Caco-2 (cell line): ENCODE measurements at regions not wholly inside any gene's neighbourhood (a gene's known extent, or its start where the extent isn't known, plus 50 kb on each side); places are given as distances from the start of the nearest gene placed in this dataset.

ENCODE experiments used
- BruUV-seq: library from RNA; stranded (reverse); fragments of 400-500 nt; replicated peaks from 2 replicates; lab custom pipeline; 2021; lab: Mats Ljungman, UMichigan
- CTCF ChIA-PET: fragments of 300-600 bp; sonication (Branson Sonifier 250); formaldehyde crosslinking; loops from one replicate; lab custom pipeline; 2022; ENCODE audit warnings: antibody characterized with exemption; lab: Charles Lee
- POLR2A ChIA-PET: fragments of 300-600 bp; sonication (Branson Sonifier 250); formaldehyde crosslinking; loops from one replicate; lab custom pipeline; 2022; ENCODE audit warnings: antibody characterized with exemption; lab: Charles Lee
- DNase-seq, 2 experiments: peaks; one replicate each; pipeline versions ENCODE4 v3.0.0 to v3.0.0-alpha.2; 2020 to 2022
- H3K27me3 ChIP-seq: replicated peaks from 2 replicates; pipeline ENCODE4 v1.6.0; 2011; ENCODE audit warnings: low read length; ENCODE audit not compliant: control insufficient read depth, insufficient read depth
- H3K36me3 ChIP-seq: 2 replicates; pipeline ENCODE4 v1.5.1; 2011; ENCODE audit warnings: low read length; ENCODE audit not compliant: control insufficient read depth, insufficient read depth
- H3K4me1 ChIP-seq: fragments of 250-450 bp; sonication (Bioruptor Pico); 2 replicates; pipeline ENCODE4 v1.5.1; 2020; ENCODE audit warnings: mild to moderate bottlenecking
- H3K4me3 ChIP-seq: 2 replicates; pipeline ENCODE4 v1.5.1; 2011; ENCODE audit warnings: low read depth, mild to moderate bottlenecking, control low read depth, low read length
- H3K9me3 ChIP-seq: fragments of 250-450 bp; sonication (Bioruptor Pico); 2 replicates; pipeline ENCODE4 v1.5.1; 2020; ENCODE audit warnings: mild to moderate bottlenecking, moderate library complexity
- H3K27ac Mint-ChIP-seq: one replicate; pipeline ENCODE4 v1.8.0; 2022; ENCODE audit warnings: mixed read lengths; ENCODE audit not compliant: unreplicated experiment
- H3K27me3 Mint-ChIP-seq: one replicate; pipeline ENCODE4 v1.8.0; 2022; ENCODE audit warnings: mixed read lengths; ENCODE audit not compliant: insufficient read depth, unreplicated experiment
- H3K36me3 Mint-ChIP-seq: one replicate; pipeline ENCODE4 v1.8.0; 2022; ENCODE audit warnings: mild to moderate bottlenecking, mixed read lengths; ENCODE audit not compliant: insufficient read depth, unreplicated experiment
- H3K4me1 Mint-ChIP-seq: one replicate; pipeline ENCODE4 v1.8.0; 2022; ENCODE audit warnings: low read depth, mixed read lengths; ENCODE audit not compliant: unreplicated experiment
- H3K4me3 Mint-ChIP-seq: one replicate; pipeline ENCODE4 v1.8.0; 2022; ENCODE audit warnings: mild to moderate bottlenecking, moderate library complexity, mixed read lengths; ENCODE audit not compliant: unreplicated experiment
- H3K9me3 Mint-ChIP-seq: one replicate; pipeline ENCODE4 v1.8.0; 2022; ENCODE audit warnings: mixed read lengths; ENCODE audit not compliant: unreplicated experiment
- intact Hi-C: fragments of 100-400 bp; cut with micrococcal nuclease; formaldehyde crosslinking; loops from one replicate; pipeline ENCODE4 v1.10.0; 2022; ENCODE audit not compliant: unreplicated experiment
- TF ChIP-seq, protein P1 (sequence below), 2 experiments: fragments of 200-600 bp in 1 of 2; IDR thresholded peaks; 1 replicate in 1 of 2; 2 replicates in 1 of 2; pipeline versions ENCODE4 v1.5.1 to v1.8.0; 2011 to 2022; ENCODE audit warnings: antibody characterized with exemption in 1 of 2, control low read depth in 1 of 2, inconsistent platforms in 1 of 2, low read depth in 1 of 2, low read length in 1 of 2, mild to moderate bottlenecking in 1 of 2, moderate library complexity in 1 of 2; ENCODE audit not compliant: insufficient read depth in 1 of 2, severe bottlenecking in 1 of 2, unreplicated experiment in 1 of 2

DNA sequence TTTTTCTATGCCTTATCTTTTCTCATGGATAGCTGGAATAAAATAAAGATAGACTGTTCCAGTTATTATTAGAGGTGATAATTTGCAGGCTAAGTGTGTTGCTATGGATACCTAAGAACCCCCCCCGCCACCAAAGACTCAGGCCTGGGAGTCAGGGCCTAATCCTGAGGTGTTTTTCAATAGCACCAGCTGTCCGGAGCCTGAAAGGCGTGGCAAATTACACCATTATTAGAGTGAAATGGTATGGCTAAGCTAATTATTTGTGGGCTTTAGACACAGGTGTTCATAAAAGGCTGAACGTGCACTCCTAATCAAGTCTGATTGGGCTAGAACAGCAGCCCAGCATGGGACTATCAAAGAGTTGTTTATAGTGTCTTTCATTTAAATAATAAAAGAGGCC, 293.2 kb upstream of the DCC start:
- ChIA-PET CTCF (no interaction called here), POLR2A (no interaction called here)
- Mint-ChIP-seq H3K4me1 (no peaks in the 10 kb centered on the region), H3K9me3 (no peaks in the 10 kb centered on the region), H3K27me3 (no peaks in the 10 kb centered on the region), H3K4me3 (no peak overlapping the region), H3K27ac (no peak overlapping the region), H3K36me3 (no peaks in the 10 kb centered on the region)
- Histone ChIP-seq H3K4me3 (no peak overlapping the region), H3K27me3 (no peaks in the 10 kb centered on the region), H3K4me1 (no peaks in the 10 kb centered on the region), H3K9me3 (no peaks in the 10 kb centered on the region), H3K36me3 (no peaks in the 10 kb centered on the region)
- intact Hi-C loops = no loop called here
- no peak for DNase-seq
- TF ChIP-seq, protein P1, sequence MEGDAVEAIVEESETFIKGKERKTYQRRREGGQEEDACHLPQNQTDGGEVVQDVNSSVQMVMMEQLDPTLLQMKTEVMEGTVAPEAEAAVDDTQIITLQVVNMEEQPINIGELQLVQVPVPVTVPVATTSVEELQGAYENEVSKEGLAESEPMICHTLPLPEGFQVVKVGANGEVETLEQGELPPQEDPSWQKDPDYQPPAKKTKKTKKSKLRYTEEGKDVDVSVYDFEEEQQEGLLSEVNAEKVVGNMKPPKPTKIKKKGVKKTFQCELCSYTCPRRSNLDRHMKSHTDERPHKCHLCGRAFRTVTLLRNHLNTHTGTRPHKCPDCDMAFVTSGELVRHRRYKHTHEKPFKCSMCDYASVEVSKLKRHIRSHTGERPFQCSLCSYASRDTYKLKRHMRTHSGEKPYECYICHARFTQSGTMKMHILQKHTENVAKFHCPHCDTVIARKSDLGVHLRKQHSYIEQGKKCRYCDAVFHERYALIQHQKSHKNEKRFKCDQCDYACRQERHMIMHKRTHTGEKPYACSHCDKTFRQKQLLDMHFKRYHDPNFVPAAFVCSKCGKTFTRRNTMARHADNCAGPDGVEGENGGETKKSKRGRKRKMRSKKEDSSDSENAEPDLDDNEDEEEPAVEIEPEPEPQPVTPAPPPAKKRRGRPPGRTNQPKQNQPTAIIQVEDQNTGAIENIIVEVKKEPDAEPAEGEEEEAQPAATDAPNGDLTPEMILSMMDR (IDR thresholded peaks at IDR 0.05; ENCODE audit: insufficient read depth in 1 of 2, low read depth in 1 of 2, low read length in 1 of 2, severe bottlenecking in 1 of 2, unreplicated experiment in 1 of 2) = no peak
- BruUV-seq = no TSS peak

DNA sequence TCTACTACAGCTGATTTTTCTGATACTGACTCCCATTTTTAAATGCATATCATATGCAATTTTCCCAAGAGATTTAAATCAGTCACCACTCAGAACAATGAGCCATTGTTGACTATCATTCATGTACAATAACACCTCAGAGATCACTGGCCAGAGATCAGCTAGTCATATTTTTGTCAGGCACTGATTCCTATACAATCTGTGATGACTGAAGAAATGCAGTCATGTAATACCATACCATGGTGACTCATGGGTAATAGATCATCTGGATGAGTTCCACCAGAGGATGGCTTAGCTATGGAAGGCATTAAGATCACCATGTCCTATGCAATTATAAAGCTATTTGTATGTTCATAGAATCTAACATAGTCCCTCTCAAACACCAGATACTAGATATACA, 285.7 kb upstream of the DCC start:
- intact Hi-C loops = no loop called here
- Mint-ChIP-seq H3K4me3 (no peak overlapping the region), H3K27ac (no peak overlapping the region), H3K36me3 (no peaks in the 10 kb centered on the region), H3K4me1 (peaks cover 6% of the 10 kb centered on the region), H3K27me3 (no peaks in the 10 kb centered on the region), H3K9me3 (no peaks in the 10 kb centered on the region)
- Histone ChIP-seq H3K4me3 (no peak overlapping the region), H3K9me3 (no peaks in the 10 kb centered on the region), H3K4me1 (no peaks in the 10 kb centered on the region), H3K27me3 (no peaks in the 10 kb centered on the region), H3K36me3 (no peaks in the 10 kb centered on the region)
- BruUV-seq = no TSS peak
- TF ChIP-seq, protein P1 (IDR thresholded peaks at IDR 0.05; ENCODE audit: insufficient read depth in 1 of 2, low read depth in 1 of 2, low read length in 1 of 2, severe bottlenecking in 1 of 2, unreplicated experiment in 1 of 2) = no peak
- ChIA-PET POLR2A (no interaction called here), CTCF (no interaction called here)
- DNase-seq = no peak

DNA sequence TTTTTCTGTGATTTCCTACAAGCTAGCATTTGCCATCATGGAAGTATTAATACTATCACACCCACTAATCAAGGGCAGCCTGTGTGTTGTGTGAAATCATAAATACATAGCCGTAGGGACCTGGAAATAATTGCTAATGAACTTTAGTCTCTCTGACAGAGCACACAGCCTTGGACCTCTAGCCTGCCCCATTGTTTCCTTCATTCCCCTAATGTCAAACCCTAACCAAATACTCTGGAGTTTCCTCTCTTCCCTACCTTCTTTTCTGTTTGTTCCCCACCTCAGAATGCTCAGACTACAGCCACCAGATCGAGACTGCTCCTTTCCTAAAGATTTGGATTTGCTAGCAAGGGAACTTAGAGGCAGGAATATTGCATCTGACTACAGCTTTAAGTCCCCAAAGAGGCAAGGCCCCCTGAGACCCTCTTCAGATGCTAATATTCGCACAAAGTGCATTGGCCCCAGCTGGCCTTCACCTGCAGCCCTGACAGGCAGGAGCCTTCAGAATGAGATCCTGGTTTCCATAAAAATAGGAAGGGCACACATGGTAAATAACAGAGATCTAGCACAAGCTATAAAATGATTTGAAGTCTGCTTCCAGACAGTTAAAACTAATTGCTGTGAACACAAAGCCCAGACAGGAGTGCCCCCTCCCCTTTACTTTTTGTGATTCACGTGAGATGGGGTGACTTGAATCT, 279.2 kb upstream of the DCC start:
- H3K36me3 ChIP-seq = no peaks in the 10 kb centered on the region
- TF ChIP-seq, protein P1 (IDR thresholded peaks at IDR 0.05; ENCODE audit: insufficient read depth in 1 of 2, low read depth in 1 of 2, low read length in 1 of 2, severe bottlenecking in 1 of 2, unreplicated experiment in 1 of 2) = no peak
- H3K4me3 ChIP-seq = no peak overlapping the region
- H3K4me1 Mint-ChIP-seq = peaks cover 6% of the 10 kb centered on the region
- no peaks in the 10 kb centered on the region for H3K27me3 Mint-ChIP-seq
- no peak overlapping the region for H3K27ac Mint-ChIP-seq
- BruUV-seq = no TSS peak
- ChIA-PET POLR2A (no interaction called here), CTCF (no interaction called here)
- H3K9me3 ChIP-seq = no peaks in the 10 kb centered on the region
- DNase-seq = no peak
- no peaks in the 10 kb centered on the region for H3K4me1 ChIP-seq
- H3K4me3 Mint-ChIP-seq = no peak overlapping the region
- no peaks in the 10 kb centered on the region for H3K36me3 Mint-ChIP-seq
- intact Hi-C loops = no loop called here
- no peaks in the 10 kb centered on the region for H3K9me3 Mint-ChIP-seq
- H3K27me3 ChIP-seq = no peaks in the 10 kb centered on the region
